ENCODE measurements at regions not wholly inside any gene's neighbourhood (a gene's known extent, or its start where the extent isn't known, plus 50 kb on each side); places are given as distances from the start of the nearest gene placed in this dataset.
"Not testable (repeated sequence)": the region's sequence is repeated elsewhere in the genome, so short reads cannot be mapped to it uniquely, and the experiment has no call there.

DNA sequence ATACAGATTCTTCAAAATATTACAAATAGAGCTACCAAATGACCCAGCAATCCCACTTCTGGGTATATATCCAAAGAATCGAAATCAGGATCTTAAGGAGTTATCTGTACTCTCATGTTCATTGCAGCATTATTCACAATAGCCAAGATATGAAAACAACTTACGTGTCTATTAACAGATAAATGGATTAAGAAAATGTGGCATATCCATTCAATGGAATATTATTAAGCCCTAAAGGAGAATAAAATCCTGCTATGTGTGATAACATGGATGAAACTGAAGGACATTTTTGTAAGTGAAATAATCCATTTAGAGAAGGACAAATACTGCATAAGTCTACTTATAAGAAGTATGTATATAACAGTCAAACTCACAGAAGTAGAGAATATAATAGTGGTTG lies 450.6 kb downstream of the TMEM232 start (continued):
- TF ChIP-seq POU2F2 (IDR thresholded peaks at IDR 0.05; ENCODE audit: borderline replicate concordance, low read depth, low read length), result no peak
- TF ChIP-seq PML (IDR thresholded peaks at IDR 0.05; ENCODE audit: low read length), result no peak
- no peak for TF ChIP-seq NR2F1 (conservative IDR thresholded peaks at IDR 0.05)
- no peak for TF ChIP-seq ZNF24 (IDR thresholded peaks at IDR 0.05)

DNA sequence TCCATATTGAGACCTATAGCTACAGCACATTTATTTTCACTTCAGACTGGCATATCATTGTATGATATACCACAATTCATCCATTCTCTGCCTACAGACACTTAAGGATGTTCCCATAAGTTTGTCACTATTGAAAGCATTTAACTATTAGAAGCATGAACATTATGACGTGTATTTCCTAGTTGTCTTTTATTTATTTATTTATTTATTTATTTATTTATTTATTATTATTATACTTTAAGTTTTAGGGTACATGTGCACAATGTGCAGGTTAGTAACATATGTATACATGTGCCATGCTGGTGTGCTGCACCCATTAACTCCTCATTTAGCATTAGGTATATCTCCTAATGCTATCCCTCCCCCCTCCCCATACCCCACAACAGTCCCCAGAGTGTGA lies 448.0 kb downstream of the TMEM232 start:
- RAD21 ChIA-PET (ENCODE audit: unreplicated experiment); H3K79me2 ChIP-seq (ENCODE audit: control insufficient read depth, insufficient read depth, low read length); H4K20me1 ChIP-seq (ENCODE audit: control insufficient read depth, insufficient read depth); POLR2A ChIA-PET; intact Hi-C loops (cut with micrococcal nuclease; ENCODE audit: unreplicated experiment); H3K27me3 ChIP-seq (replicated peaks in 1 of 2; ENCODE audit: control insufficient read depth in 2 of 2, insufficient read depth in 2 of 2, low read length in 1 of 2); H3K9me3 ChIP-seq (replicated peaks; ENCODE audit: control insufficient read depth, insufficient read depth, low read length); H3K27ac ChIP-seq (ENCODE audit: control insufficient read depth, insufficient read depth); CTCF ChIA-PET; H3K9ac ChIP-seq (ENCODE audit: control insufficient read depth, insufficient read depth, low read length); H3K4me3 ChIP-seq; H3K36me3 ChIP-seq (ENCODE audit: control insufficient read depth in 2 of 2, insufficient read depth in 2 of 2, low read length in 1 of 2); SMC1A ChIA-PET (ENCODE audit: uncharacterized antibody, unreplicated experiment); FAIRE-seq; H2AFZ ChIP-seq (ENCODE audit: control insufficient read depth, low read depth, low read length); ATAC-seq; BruUV-seq (replicated peaks); H3K4me2 ChIP-seq (ENCODE audit: control insufficient read depth, insufficient read depth); DNase-seq (ENCODE audit: low read depth, low spot score); H3K4me1 ChIP-seq (ENCODE audit: control insufficient read depth, insufficient read depth, low read length); in situ Hi-C loops (cut with MboI): not testable (repeated sequence)
- WGBS (ENCODE audit: insufficient coverage, insufficient replicate concordance, low lambda C conversion rate, missing lambda C conversion rate), result 31% methylated on average over 1 of the region's 1 CpG

DNA sequence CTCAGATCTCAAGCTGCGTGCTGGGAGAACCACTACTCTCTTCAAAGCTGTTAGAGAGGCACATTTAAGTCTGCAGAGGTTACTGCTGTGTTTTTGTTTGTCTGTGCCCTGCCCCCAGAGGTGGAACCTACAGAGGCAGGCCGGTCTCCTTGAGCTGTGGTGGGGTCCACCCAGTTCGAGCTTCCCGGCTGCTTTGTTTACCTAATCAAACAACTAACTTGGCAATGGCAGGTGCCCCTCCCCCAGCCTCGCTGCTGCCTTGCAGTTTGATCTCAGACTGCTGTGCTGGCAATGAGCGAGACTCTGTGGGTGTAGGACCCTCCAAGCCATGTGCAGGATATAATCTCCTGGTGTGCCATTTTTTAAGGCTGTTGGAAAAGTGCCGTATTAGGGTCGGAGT lies 442.4 kb downstream of the TMEM232 start:
- in situ Hi-C loops (cut with MboI); SMC1A ChIA-PET (ENCODE audit: uncharacterized antibody, unreplicated experiment); H3K9ac ChIP-seq (ENCODE audit: control insufficient read depth, insufficient read depth, low read length); H3K4me3 ChIP-seq; H3K79me2 ChIP-seq (ENCODE audit: control insufficient read depth, insufficient read depth, low read length); RAD21 ChIA-PET (ENCODE audit: unreplicated experiment); H3K27ac ChIP-seq (ENCODE audit: control insufficient read depth, insufficient read depth); H3K9me3 ChIP-seq (replicated peaks; ENCODE audit: control insufficient read depth, insufficient read depth, low read length); H4K20me1 ChIP-seq (ENCODE audit: control insufficient read depth, insufficient read depth); BruUV-seq (replicated peaks); H3K27me3 ChIP-seq (replicated peaks in 1 of 2; ENCODE audit: control insufficient read depth in 2 of 2, insufficient read depth in 2 of 2, low read length in 1 of 2); H2AFZ ChIP-seq (ENCODE audit: control insufficient read depth, low read depth, low read length); FAIRE-seq; CTCF ChIA-PET; ATAC-seq; POLR2A ChIA-PET; intact Hi-C loops (cut with micrococcal nuclease; ENCODE audit: unreplicated experiment); H3K4me2 ChIP-seq (ENCODE audit: control insufficient read depth, insufficient read depth); H3K36me3 ChIP-seq (ENCODE audit: control insufficient read depth in 2 of 2, insufficient read depth in 2 of 2, low read length in 1 of 2); DNase-seq (ENCODE audit: low read depth, low spot score); H3K4me1 ChIP-seq (ENCODE audit: control insufficient read depth, insufficient read depth, low read length): not testable (repeated sequence)
- WGBS (ENCODE audit: insufficient coverage, insufficient replicate concordance, low lambda C conversion rate, missing lambda C conversion rate), result 32% methylated on average over 8 of the region's 8 CpGs

All from GM12878 (cell line).